ENCODE measurements at regions not wholly inside any gene's neighbourhood (a gene's known extent, or its start where the extent isn't known, plus 50 kb on each side); places are given as distances from the start of the nearest gene placed in this dataset.

DNA sequence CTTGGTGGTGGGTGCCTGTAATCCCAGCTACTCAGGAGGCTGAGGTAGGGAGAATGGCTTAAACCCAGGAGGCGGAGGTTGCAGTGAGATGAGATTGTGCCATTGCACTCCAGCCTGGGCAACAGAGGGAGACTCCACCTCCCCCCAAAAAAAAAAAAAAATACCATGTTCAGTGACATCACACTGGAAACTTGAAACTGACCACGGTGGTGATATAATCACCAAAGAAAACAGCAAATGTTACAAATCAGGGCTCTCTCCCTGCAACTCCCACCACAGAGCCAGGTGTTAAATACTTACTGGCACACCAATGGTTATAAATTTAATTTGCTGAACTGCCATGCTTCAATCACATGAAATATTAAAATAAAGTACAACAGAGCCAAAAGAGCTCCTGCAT, 81.4 kb downstream of the ZNF608 start:
- TF ChIP-seq CTCF (IDR thresholded peaks at IDR 0.05; ENCODE audit: control extremely low read depth in 1 of 3, insufficient read depth in 1 of 3, low read depth in 1 of 3, low read length in 3 of 3) (no peak), POLR2A (IDR thresholded peaks at IDR 0.05; ENCODE audit: control extremely low read depth in 1 of 2, low read depth in 2 of 2, low read length in 2 of 2) (no peak), EP300 (IDR thresholded peaks at IDR 0.05; ENCODE audit: borderline replicate concordance in 1 of 2, low read depth in 2 of 2, low read length in 2 of 2) (no peak), SP2 (IDR thresholded peaks at IDR 0.05; ENCODE audit: low read length) (no peak)

Measured in H1 (cell line).